ENCODE measurements at regions not wholly inside any gene's neighbourhood (a gene's known extent, or its start where the extent isn't known, plus 50 kb on each side); places are given as distances from the start of the nearest gene placed in this dataset.

DNA sequence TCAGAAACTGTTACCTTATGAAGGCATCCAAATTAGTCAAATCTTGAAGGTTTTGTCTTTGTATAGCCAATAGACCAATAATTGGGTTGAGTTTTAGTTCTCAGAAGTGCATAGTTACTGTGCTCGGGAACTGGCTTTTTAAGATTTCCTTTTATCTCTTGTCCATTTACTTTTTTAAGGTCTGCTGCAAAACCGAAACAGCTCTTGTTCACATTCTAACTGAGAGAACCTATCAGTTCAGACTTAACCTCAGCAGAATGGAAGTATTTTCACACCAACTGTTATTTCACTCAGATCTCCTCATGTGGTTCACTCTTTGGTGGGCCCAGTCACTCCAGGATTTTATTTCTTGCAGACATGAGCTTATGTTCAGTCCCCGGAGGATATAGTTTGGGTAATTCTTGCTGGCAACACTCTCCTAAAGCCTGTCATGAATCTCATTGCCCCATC, 55.5 kb downstream of the TPBG start:
- Mint-ChIP-seq H3K9me3 (peaks cover 0 to 2% (median 0%) of the 10 kb centered on the region in 7 donors), H3K27ac (no peak overlapping the region), H3K36me3 (no peaks in the 10 kb centered on the region), H3K4me3 (no peak overlapping the region), H3K4me1 (no peaks in the 10 kb centered on the region), H3K27me3 (ENCODE audit: low read depth in 3 of 3) (peaks cover 0 to 7% (median 3%) of the 10 kb centered on the region in 3 donors)
- no peak overlapping the region for H3K4me2 ChIP-seq (replicated peaks; ENCODE audit: extremely low read depth, low read length, poor library complexity, severe bottlenecking)
- 100% methylated on average over 1 of the region's 3 CpGs for WGBS (ENCODE audit: insufficient coverage)
- H4K20me1 ChIP-seq (ENCODE audit: insufficient read depth, low read length): no peaks in the 10 kb centered on the region
- H3K27me3 ChIP-seq (ENCODE audit: control insufficient read depth in 2 of 2, insufficient read depth in 2 of 2, low read length in 2 of 2): no peaks in the 10 kb centered on the region
- no peaks in the 10 kb centered on the region for H3K36me3 ChIP-seq (replicated peaks in 1 of 2; ENCODE audit: control insufficient read depth in 1 of 2, insufficient read depth in 2 of 2, low read length in 2 of 2)
- intact Hi-C loops (cut with micrococcal nuclease): no loop called here
- H2AFZ ChIP-seq (ENCODE audit: insufficient read depth, low read depth, low read length, poor library complexity, severe bottlenecking): no peak overlapping the region
- H3K4me3 ChIP-seq (replicated peaks in 1 of 3; ENCODE audit: low read depth in 2 of 3, low read length in 3 of 3): no peak overlapping the region
- no peak overlapping the region for H3K27ac ChIP-seq (ENCODE audit: low read depth in 1 of 2, low read length in 2 of 2)
- no peaks in the 10 kb centered on the region for H3K9me3 ChIP-seq (replicated peaks in 1 of 2; ENCODE audit: control insufficient read depth in 1 of 2, insufficient read depth in 1 of 2, low read length in 2 of 2)
- no peaks in the 10 kb centered on the region for H3K4me1 ChIP-seq (ENCODE audit: control insufficient read depth in 1 of 2, insufficient read depth in 2 of 2, low read length in 2 of 2)
- H3K9ac ChIP-seq (ENCODE audit: insufficient read depth, low read length, poor library complexity, severe bottlenecking): no peak overlapping the region
- TF ChIP-seq, protein P1, sequence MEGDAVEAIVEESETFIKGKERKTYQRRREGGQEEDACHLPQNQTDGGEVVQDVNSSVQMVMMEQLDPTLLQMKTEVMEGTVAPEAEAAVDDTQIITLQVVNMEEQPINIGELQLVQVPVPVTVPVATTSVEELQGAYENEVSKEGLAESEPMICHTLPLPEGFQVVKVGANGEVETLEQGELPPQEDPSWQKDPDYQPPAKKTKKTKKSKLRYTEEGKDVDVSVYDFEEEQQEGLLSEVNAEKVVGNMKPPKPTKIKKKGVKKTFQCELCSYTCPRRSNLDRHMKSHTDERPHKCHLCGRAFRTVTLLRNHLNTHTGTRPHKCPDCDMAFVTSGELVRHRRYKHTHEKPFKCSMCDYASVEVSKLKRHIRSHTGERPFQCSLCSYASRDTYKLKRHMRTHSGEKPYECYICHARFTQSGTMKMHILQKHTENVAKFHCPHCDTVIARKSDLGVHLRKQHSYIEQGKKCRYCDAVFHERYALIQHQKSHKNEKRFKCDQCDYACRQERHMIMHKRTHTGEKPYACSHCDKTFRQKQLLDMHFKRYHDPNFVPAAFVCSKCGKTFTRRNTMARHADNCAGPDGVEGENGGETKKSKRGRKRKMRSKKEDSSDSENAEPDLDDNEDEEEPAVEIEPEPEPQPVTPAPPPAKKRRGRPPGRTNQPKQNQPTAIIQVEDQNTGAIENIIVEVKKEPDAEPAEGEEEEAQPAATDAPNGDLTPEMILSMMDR (IDR thresholded peaks at IDR 0.05): no peak
- H3K79me2 ChIP-seq (ENCODE audit: insufficient read depth, low read length): no peaks in the 10 kb centered on the region
- no peak for DNase-seq

GRCh38 chr6:82419859-82420258, 56.2 kb downstream of the TPBG start:
- no peak overlapping the region for H2AFZ ChIP-seq (ENCODE audit: insufficient read depth, low read depth, low read length, poor library complexity, severe bottlenecking)
- WGBS (ENCODE audit: insufficient coverage): no CpG with 5 or more reads among the region's 1 CpG
- Mint-ChIP-seq H3K27ac (no peak overlapping the region), H3K4me1 (no peaks in the 10 kb centered on the region), H3K4me3 (no peak overlapping the region), H3K9me3 (peaks cover 0 to 2% (median 0%) of the 10 kb centered on the region in 7 donors), H3K27me3 (ENCODE audit: low read depth in 3 of 3) (peaks cover 0 to 3% (median 2%) of the 10 kb centered on the region in 3 donors), H3K36me3 (no peaks in the 10 kb centered on the region)
- no peak for DNase-seq
- H3K9me3 ChIP-seq (replicated peaks in 1 of 2; ENCODE audit: control insufficient read depth in 1 of 2, insufficient read depth in 1 of 2, low read length in 2 of 2): no peaks in the 10 kb centered on the region
- H3K9ac ChIP-seq (ENCODE audit: insufficient read depth, low read length, poor library complexity, severe bottlenecking): no peak overlapping the region
- no peaks in the 10 kb centered on the region for H3K27me3 ChIP-seq (ENCODE audit: control insufficient read depth in 2 of 2, insufficient read depth in 2 of 2, low read length in 2 of 2)
- H3K4me3 ChIP-seq (replicated peaks in 1 of 3; ENCODE audit: low read depth in 2 of 3, low read length in 3 of 3): no peak overlapping the region
- H4K20me1 ChIP-seq (ENCODE audit: insufficient read depth, low read length): no peaks in the 10 kb centered on the region
- intact Hi-C loops (cut with micrococcal nuclease): no loop called here
- TF ChIP-seq, protein P1 (IDR thresholded peaks at IDR 0.05): no peak
- H3K4me2 ChIP-seq (replicated peaks; ENCODE audit: extremely low read depth, low read length, poor library complexity, severe bottlenecking): no peak overlapping the region
- H3K27ac ChIP-seq (ENCODE audit: low read depth in 1 of 2, low read length in 2 of 2): no peak overlapping the region
- H3K36me3 ChIP-seq (replicated peaks in 1 of 2; ENCODE audit: control insufficient read depth in 1 of 2, insufficient read depth in 2 of 2, low read length in 2 of 2): no peaks in the 10 kb centered on the region
- no peaks in the 10 kb centered on the region for H3K4me1 ChIP-seq (ENCODE audit: control insufficient read depth in 1 of 2, insufficient read depth in 2 of 2, low read length in 2 of 2)
- no peaks in the 10 kb centered on the region for H3K79me2 ChIP-seq (ENCODE audit: insufficient read depth, low read length)
